CD4-positive, alpha-beta memory T cell (primary cell): ENCODE measurements at regions not wholly inside any gene's neighbourhood (a gene's known extent, or its start where the extent isn't known, plus 50 kb on each side); places are given as distances from the start of the nearest gene placed in this dataset.

ENCODE experiments used
- CTCF ChIA-PET: fragments of 350-600 bp; sonication (Branson Sonifier 250); formaldehyde crosslinking; loops from one replicate; lab custom pipeline; 2021; ENCODE audit warnings: inconsistent platforms; ENCODE audit not compliant: partially characterized antibody; lab: Charles Lee
- POLR2A ChIA-PET: fragments of 350-600 bp; sonication (Branson Sonifier 250); formaldehyde crosslinking; loops from one replicate; lab custom pipeline; 2021; ENCODE audit not compliant: partially characterized antibody; lab: Charles Lee
- DNase-seq, 5 donors: peaks; one replicate each; pipeline versions ENCODE4 v3.0.0 to v3.0.0-alpha.2; 2020 to 2022; ENCODE audit warnings: mixed read lengths in 1 of 5
- H3K27ac ChIP-seq: one replicate; pipeline ENCODE4 v1.7.0; 2013; ENCODE audit warnings: low read depth, low read length
- H3K27me3 ChIP-seq: 2 replicates; pipeline ENCODE4 v1.7.0; 2013; ENCODE audit warnings: mild to moderate bottlenecking, low read length, moderate library complexity; ENCODE audit not compliant: insufficient read depth
- H3K36me3 ChIP-seq: 2 replicates; pipeline ENCODE4 v1.7.0; 2013; ENCODE audit warnings: mild to moderate bottlenecking, low read length, moderate library complexity; ENCODE audit not compliant: insufficient read depth
- H3K4me1 ChIP-seq: 2 replicates; pipeline ENCODE4 v1.7.0; 2013; ENCODE audit warnings: mild to moderate bottlenecking, low read length, moderate library complexity; ENCODE audit not compliant: insufficient read depth
- H3K4me3 ChIP-seq, 2 donors: one replicate each; pipeline ENCODE4 v1.7.0; 2013; ENCODE audit warnings: low read length in 2 of 2, mild to moderate bottlenecking in 1 of 2
- H3K9me3 ChIP-seq, 2 donors: one replicate each; pipeline ENCODE4 v1.7.0; 2013; ENCODE audit warnings: low read length in 2 of 2, control low read depth in 1 of 2; ENCODE audit not compliant: control insufficient read depth in 1 of 2
- H3K27ac Mint-ChIP-seq, 7 donors: one replicate each; pipeline ENCODE4 v1.8.0; 2020 to 2021; ENCODE audit warnings: mixed read lengths in 7 of 7, mild to moderate bottlenecking in 6 of 7, inconsistent platforms in 3 of 7, moderate library complexity in 3 of 7
- H3K27me3 Mint-ChIP-seq, 2 donors: one replicate each; pipeline ENCODE4 v1.8.0; 2020 to 2021; ENCODE audit warnings: mixed read lengths in 2 of 2
- H3K36me3 Mint-ChIP-seq, 2 donors: one replicate each; pipeline ENCODE4 v1.8.0; 2020 to 2021; ENCODE audit warnings: mixed read lengths in 2 of 2, inconsistent platforms in 1 of 2, mild to moderate bottlenecking in 1 of 2
- H3K4me1 Mint-ChIP-seq, 4 donors: one replicate each; pipeline ENCODE4 v1.8.0; 2020 to 2021; ENCODE audit warnings: mixed read lengths in 4 of 4, mild to moderate bottlenecking in 1 of 4
- H3K4me3 Mint-ChIP-seq, 8 donors: one replicate each; pipeline ENCODE4 v1.8.0; 2020 to 2021; ENCODE audit warnings: mixed read lengths in 8 of 8, mild to moderate bottlenecking in 7 of 8, moderate library complexity in 6 of 8, inconsistent platforms in 3 of 8
- H3K9me3 Mint-ChIP-seq, 8 donors: one replicate each; pipeline ENCODE4 v1.8.0; 2020 to 2021; ENCODE audit warnings: mixed read lengths in 8 of 8, mild to moderate bottlenecking in 5 of 8, inconsistent platforms in 3 of 8, moderate library complexity in 1 of 8
- intact Hi-C: fragments of 100-400 bp; cut with micrococcal nuclease; formaldehyde crosslinking; loops from one replicate; pipeline ENCODE4 v1.15.1; 2023

- no peak overlapping the region for H3K27ac Mint-ChIP-seq
- no peaks in the 10 kb centered on the region for H3K27me3 Mint-ChIP-seq
- no peak overlapping the region for H3K27ac ChIP-seq
- peaks cover 0 to 7% (median 0%) of the 10 kb centered on the region in 8 donors for H3K9me3 Mint-ChIP-seq
- H3K36me3 Mint-ChIP-seq: no peaks in the 10 kb centered on the region
- ChIA-PET CTCF (no interaction called here), POLR2A (no interaction called here)
- no peaks in the 10 kb centered on the region for H3K27me3 ChIP-seq
- intact Hi-C loops: no loop called here
- H3K4me1 Mint-ChIP-seq: no peaks in the 10 kb centered on the region
- no peak overlapping the region for H3K4me3 ChIP-seq
- no peak overlapping the region for H3K4me3 Mint-ChIP-seq
- no peaks in the 10 kb centered on the region for H3K9me3 ChIP-seq
- no peaks in the 10 kb centered on the region for H3K4me1 ChIP-seq
- H3K36me3 ChIP-seq: no peaks in the 10 kb centered on the region
- no peak for DNase-seq
Observed at GRCh38 chr4:64598066-64598465, 188.8 kb upstream of the TECRL start.

DNA sequence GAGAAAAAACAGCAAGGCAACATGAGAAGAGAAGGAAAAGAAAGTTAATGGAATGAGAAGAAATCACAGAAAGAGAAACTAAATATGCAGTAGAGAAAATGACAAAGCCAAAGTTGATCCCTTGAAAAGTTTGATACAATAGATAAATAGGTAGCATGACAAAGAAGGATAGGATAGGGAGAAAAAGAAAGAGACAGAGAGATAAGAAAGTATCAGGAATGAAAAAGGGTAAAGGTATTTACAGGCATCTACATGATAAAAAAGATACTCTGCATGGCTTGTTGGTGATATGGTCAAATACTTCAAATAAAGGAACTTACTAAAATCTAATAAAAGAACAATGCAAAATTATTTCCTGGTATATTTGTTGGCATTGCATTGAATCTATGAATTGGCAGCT, 185.5 kb upstream of the TECRL start:
- Mint-ChIP-seq H3K4me1 (no peaks in the 10 kb centered on the region), H3K9me3 (peaks cover 0 to 13% (median 4%) of the 10 kb centered on the region in 8 donors), H3K4me3 (no peak overlapping the region), H3K27me3 (no peaks in the 10 kb centered on the region), H3K36me3 (no peaks in the 10 kb centered on the region), H3K27ac (no peak overlapping the region)
- H3K36me3 ChIP-seq: no peaks in the 10 kb centered on the region
- CTCF ChIA-PET: no interaction called here
- POLR2A ChIA-PET: no interaction called here
- no peaks in the 10 kb centered on the region for H3K4me1 ChIP-seq
- H3K27ac ChIP-seq: no peak overlapping the region
- H3K4me3 ChIP-seq: no peak overlapping the region
- no peaks in the 10 kb centered on the region for H3K9me3 ChIP-seq
- intact Hi-C loops: no loop called here
- H3K27me3 ChIP-seq: no peaks in the 10 kb centered on the region
- DNase-seq: no peak

DNA sequence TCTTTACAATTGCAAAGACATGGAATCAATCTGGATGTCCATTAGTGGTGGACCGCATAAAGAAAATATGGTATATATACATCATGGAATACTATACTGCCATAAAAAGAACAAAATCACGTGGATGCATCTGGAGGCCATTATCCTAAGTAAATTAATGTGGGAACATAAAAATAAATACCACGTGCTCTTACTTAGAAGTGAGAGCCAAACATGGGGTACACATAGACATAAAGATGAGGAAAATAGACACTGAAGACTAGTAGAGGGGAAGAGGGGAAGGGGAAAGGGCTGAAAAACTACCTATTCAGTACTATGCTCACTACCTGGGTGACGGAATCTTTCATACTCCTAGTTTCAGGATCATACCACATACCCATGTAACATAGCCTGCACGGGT, 179.3 kb upstream of the TECRL start:
- H3K36me3 ChIP-seq: no peaks in the 10 kb centered on the region
- no peaks in the 10 kb centered on the region for H3K9me3 ChIP-seq
- Mint-ChIP-seq H3K27me3 (no peaks in the 10 kb centered on the region), H3K4me1 (no peaks in the 10 kb centered on the region), H3K27ac (no peak overlapping the region), H3K36me3 (no peaks in the 10 kb centered on the region), H3K4me3 (no peak overlapping the region), H3K9me3 (peaks cover 2 to 21% (median 8%) of the 10 kb centered on the region in 8 donors)
- H3K4me1 ChIP-seq: no peaks in the 10 kb centered on the region
- H3K4me3 ChIP-seq: no peak overlapping the region
- H3K27ac ChIP-seq: no peak overlapping the region
- no peaks in the 10 kb centered on the region for H3K27me3 ChIP-seq
- ChIA-PET POLR2A (no interaction called here), CTCF (no interaction called here)
- intact Hi-C loops: no loop called here
- DNase-seq: no peak

DNA sequence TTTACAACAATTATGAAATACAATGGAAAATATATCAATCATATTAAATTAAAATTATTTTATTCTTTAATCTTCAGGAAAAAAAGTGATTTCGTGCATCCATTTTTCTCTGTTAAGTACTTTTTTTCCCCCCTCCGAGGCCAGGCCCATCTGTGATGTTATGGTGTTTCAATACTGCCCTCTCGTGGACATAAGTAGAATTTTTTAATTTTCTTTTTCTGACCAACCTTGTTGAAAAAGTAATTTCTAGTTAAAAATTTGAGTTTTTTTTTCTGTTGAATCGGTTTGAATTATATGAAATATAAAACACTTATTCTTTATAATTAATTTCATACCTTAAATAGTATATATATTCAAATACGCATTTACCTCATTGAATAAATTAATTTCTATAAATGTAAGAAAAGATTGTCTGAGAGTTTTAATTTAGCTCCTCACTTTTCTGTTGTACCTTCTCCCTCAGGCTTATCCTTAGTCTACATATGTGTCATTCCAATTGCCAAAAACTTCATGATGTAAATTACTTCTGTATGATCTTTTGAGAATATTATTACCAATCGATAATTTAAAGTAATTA, 175.8 kb upstream of the TECRL start:
- ChIA-PET POLR2A (no interaction called here), CTCF (no interaction called here)
- Histone ChIP-seq H3K27ac (no peak overlapping the region), H3K4me1 (no peaks in the 10 kb centered on the region), H3K4me3 (no peak overlapping the region), H3K27me3 (no peaks in the 10 kb centered on the region), H3K9me3 (no peaks in the 10 kb centered on the region), H3K36me3 (no peaks in the 10 kb centered on the region)
- H3K9me3 Mint-ChIP-seq: peaks cover 0 to 11% (median 4%) of the 10 kb centered on the region in 8 donors
- intact Hi-C loops: no loop called here
- DNase-seq: peak in 3 of 5 donors; percentile 1 to 13 (median 12)
- H3K27ac Mint-ChIP-seq: no peak overlapping the region
- H3K4me1 Mint-ChIP-seq: no peaks in the 10 kb centered on the region
- no peak overlapping the region for H3K4me3 Mint-ChIP-seq
- H3K27me3 Mint-ChIP-seq: no peaks in the 10 kb centered on the region
- no peaks in the 10 kb centered on the region for H3K36me3 Mint-ChIP-seq

DNA sequence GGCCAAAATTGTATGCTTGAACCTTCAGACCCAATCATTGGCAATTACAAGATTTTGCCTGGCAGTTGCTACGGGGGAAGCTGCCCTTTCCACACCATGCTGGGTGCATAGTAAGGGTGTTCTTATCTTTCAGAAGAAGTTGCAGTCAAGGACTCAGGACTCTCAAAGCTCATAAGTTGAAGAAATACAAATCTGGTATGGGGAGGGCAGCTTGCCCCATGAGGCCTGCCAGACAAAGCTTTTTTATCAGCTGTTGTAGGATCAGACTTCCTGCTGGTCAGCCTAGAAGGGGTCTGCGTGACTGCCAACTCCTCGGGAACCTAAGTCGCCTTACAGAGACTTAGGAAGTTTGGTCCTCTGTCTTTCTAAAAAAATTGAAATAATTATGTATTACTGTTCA, 174.9 kb upstream of the TECRL start:
- no peak for DNase-seq
- intact Hi-C loops: no loop called here
- Mint-ChIP-seq H3K9me3 (peaks cover 0 to 10% (median 4%) of the 10 kb centered on the region in 8 donors), H3K36me3 (no peaks in the 10 kb centered on the region), H3K27me3 (no peaks in the 10 kb centered on the region), H3K4me3 (no peak overlapping the region), H3K4me1 (no peaks in the 10 kb centered on the region), H3K27ac (no peak overlapping the region)
- POLR2A ChIA-PET: no interaction called here
- Histone ChIP-seq H3K9me3 (no peaks in the 10 kb centered on the region), H3K4me3 (no peak overlapping the region), H3K27me3 (no peaks in the 10 kb centered on the region), H3K27ac (no peak overlapping the region), H3K4me1 (no peaks in the 10 kb centered on the region), H3K36me3 (no peaks in the 10 kb centered on the region)
- CTCF ChIA-PET: no interaction called here

DNA sequence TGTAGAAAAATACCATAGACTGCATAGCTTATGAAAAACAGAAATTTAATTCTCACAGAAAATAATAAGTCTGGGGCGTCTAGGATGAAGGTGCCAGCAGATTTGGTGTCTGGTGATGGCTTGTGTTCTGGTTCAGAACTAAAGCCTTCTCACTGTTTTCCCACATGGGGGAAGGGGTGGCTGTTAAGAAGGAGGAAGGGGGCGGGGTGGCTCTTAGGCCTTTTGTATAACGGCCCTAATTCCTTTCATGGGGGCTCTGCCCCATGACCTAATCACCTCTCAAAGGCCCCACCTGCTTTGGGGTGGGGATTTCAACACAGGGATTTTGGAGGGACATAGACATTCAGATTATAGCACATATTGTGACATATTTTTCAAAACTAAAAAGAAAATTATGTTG, 173.2 kb upstream of the TECRL start:
- H3K9me3 Mint-ChIP-seq: peaks cover 0 to 11% (median 3%) of the 10 kb centered on the region in 8 donors
- no peaks in the 10 kb centered on the region for H3K27me3 Mint-ChIP-seq
- Histone ChIP-seq H3K27ac (no peak overlapping the region), H3K9me3 (no peaks in the 10 kb centered on the region), H3K27me3 (no peaks in the 10 kb centered on the region), H3K36me3 (no peaks in the 10 kb centered on the region), H3K4me1 (no peaks in the 10 kb centered on the region), H3K4me3 (no peak overlapping the region)
- DNase-seq: no peak
- no peaks in the 10 kb centered on the region for H3K4me1 Mint-ChIP-seq
- ChIA-PET CTCF (no interaction called here), POLR2A (no interaction called here)
- no peaks in the 10 kb centered on the region for H3K36me3 Mint-ChIP-seq
- intact Hi-C loops: no loop called here
- H3K27ac Mint-ChIP-seq: no peak overlapping the region
- no peak overlapping the region for H3K4me3 Mint-ChIP-seq

- POLR2A ChIA-PET: no interaction called here
- H3K27ac Mint-ChIP-seq: no peak overlapping the region
- intact Hi-C loops: no loop called here
Observed at GRCh38 chr4:64581422-64581821, 172.2 kb upstream of the TECRL start.

DNA sequence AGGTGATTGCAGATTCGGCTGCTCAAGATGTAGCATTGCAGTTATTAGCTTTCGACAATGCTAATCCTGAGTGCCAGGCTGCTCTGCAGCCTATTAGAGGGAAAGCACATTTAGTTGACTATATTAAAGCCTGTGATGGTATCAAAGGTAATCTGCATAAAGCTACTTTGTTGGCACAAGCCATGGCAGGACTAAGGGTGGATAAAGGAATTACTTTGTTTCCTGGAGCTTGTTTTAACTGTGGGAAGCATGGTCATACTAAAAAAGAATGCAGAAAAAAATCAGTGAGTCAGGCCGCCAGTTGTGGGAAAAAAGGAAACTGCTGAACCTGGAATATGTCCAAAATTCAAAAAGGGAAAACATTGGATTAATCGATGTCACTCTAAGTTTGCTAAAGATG, 154.9 kb upstream of the TECRL start:
- intact Hi-C loops: no loop called here
- no peaks in the 10 kb centered on the region for H3K27me3 ChIP-seq
- peaks cover 0 to 5% (median 3%) of the 10 kb centered on the region in 8 donors for H3K9me3 Mint-ChIP-seq
- no peaks in the 10 kb centered on the region for H3K27me3 Mint-ChIP-seq
- H3K27ac ChIP-seq: no peak overlapping the region
- no peaks in the 10 kb centered on the region for H3K9me3 ChIP-seq
- ChIA-PET CTCF (no interaction called here), POLR2A (no interaction called here)
- no peaks in the 10 kb centered on the region for H3K36me3 Mint-ChIP-seq
- DNase-seq: no peak
- H3K4me1 ChIP-seq: no peaks in the 10 kb centered on the region
- no peak overlapping the region for H3K27ac Mint-ChIP-seq
- H3K4me1 Mint-ChIP-seq: no peaks in the 10 kb centered on the region
- no peak overlapping the region for H3K4me3 ChIP-seq
- H3K36me3 ChIP-seq: no peaks in the 10 kb centered on the region
- H3K4me3 Mint-ChIP-seq: no peak overlapping the region

More at GRCh38 chr4:64581422-64581821, 172.2 kb upstream of the TECRL start:
- DNase-seq: no peak
- Histone ChIP-seq H3K9me3 (no peaks in the 10 kb centered on the region), H3K27me3 (no peaks in the 10 kb centered on the region), H3K36me3 (no peaks in the 10 kb centered on the region), H3K4me1 (no peaks in the 10 kb centered on the region), H3K4me3 (no peak overlapping the region), H3K27ac (no peak overlapping the region)
- no peaks in the 10 kb centered on the region for H3K36me3 Mint-ChIP-seq
- peaks cover 0 to 11% (median 3%) of the 10 kb centered on the region in 8 donors for H3K9me3 Mint-ChIP-seq
- CTCF ChIA-PET: no interaction called here
- H3K4me1 Mint-ChIP-seq: no peaks in the 10 kb centered on the region
- H3K27me3 Mint-ChIP-seq: no peaks in the 10 kb centered on the region
- H3K4me3 Mint-ChIP-seq: no peak overlapping the region
